Retinal pigment epithelial cell (primary cell): ENCODE measurements at regions not wholly inside any gene's neighbourhood (a gene's known extent, or its start where the extent isn't known, plus 50 kb on each side); places are given as distances from the start of the nearest gene placed in this dataset.

Experiments used
- DNase-seq: peaks from one replicate; pipeline ENCODE4 v3.0.0-alpha.2; 2010; ENCODE audit warnings: low read depth
- H3K4me3 ChIP-seq: 2 replicates; pipeline ENCODE4 v1.5.1; 2011; ENCODE audit warnings: mild to moderate bottlenecking, low read length, control low read depth, moderate library complexity
- CTCF ChIP-seq: conservative IDR thresholded peaks from 2 replicates; pipeline ENCODE4 v1.5.1; 2011; ENCODE audit warnings: low read depth, low read length, control low read depth, inconsistent platforms

- TF ChIP-seq CTCF: no peak
These were observed 91.4 kb downstream of the TRIB2 start for GRCh38 chr2:12807907-12808810.

GRCh38 chr2:12809526-12809925 lies 92.8 kb downstream of the TRIB2 start:
- no peak for TF ChIP-seq CTCF
- DNase-seq: no peak
- H3K4me3 ChIP-seq: no peak overlapping the region

More at GRCh38 chr2:12807907-12808810, 91.4 kb downstream of the TRIB2 start:
- no peak for DNase-seq
- H3K4me3 ChIP-seq: no peak overlapping the region

DNA sequence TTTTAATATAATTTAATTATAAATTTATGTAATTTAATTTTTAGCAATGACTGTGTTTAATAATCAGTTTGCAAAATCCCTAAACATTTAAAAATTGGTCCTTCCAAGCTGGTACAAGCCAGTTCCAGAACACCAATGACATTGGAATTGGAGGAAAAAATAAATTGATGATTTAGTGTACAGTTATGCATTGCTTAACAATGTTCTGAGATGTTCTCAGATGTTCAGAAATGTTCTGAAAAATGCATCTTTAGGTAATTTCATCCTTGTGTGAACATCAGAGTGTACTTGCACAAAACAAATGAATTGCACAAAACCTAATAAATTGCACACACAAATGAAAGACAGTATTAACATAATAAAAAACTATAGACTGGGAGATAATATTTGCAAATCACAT lies 95.2 kb downstream of the TRIB2 start:
- H3K4me3 ChIP-seq: no peak overlapping the region
- no peak for DNase-seq
- no peak for TF ChIP-seq CTCF

DNA sequence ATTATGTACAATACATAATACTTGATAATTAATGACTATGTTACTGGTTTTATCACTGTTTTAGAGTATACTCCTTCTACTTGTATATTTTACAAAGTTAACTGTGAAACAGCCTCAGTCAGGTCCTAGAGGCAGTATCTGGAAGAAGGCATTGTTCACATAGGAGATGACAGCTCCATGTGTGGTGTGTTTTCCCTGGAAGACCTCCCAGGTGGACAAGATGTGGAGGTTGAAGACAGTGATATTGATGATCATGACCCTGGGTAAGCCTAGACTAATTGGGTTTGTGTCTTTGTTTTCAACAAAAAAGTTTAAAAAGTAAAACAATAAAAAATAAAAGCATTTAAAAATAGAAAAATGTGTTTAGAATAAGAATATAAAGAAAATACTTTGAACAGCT lies 96.4 kb downstream of the TRIB2 start:
- no peak overlapping the region for H3K4me3 ChIP-seq
- DNase-seq: no peak
- TF ChIP-seq CTCF: no peak

DNA sequence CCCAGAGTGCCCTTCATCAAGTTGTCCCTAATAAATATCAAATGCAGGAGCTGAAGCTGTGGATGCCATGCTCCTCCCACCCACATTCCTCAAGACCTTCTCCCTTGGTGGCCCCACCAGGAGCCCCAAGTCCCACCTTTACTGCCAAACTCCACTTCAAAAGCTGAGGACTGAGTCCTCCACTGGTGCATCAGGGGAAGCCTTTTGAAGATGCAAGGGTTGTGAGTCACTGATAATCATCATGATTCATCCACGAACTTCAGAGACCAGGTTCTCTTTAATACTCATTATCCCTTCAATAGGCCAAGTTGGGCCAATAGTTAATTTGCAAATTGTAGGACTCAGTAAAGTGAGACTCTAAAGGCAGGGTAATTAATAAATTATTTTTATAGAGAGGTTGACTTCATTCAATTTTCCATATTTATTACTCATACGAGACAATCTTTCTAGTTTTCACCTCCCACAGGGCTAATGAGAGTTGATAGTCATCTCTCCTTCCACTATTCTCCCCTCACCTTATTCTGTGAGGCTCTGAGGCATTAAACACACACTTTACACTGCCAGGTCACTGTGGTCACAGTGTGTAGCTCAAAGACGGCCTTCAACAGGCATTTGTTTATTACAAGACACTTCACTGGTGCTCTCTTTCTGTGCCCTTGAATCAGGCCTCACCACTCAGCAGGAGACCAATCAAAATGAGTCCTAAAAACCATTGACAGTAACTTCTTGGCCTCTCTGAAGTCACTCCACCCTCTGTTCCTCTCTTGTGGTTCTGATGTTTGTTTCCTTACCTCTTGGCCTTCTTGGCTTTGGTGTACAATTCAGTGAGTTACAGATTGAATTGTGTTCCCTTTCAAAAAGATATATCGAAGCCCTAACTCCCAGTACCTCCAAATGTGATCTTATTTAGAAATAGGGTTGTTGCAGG lies 99.9 kb downstream of the TRIB2 start:
- no peak overlapping the region for H3K4me3 ChIP-seq
- no peak for DNase-seq
- no peak for TF ChIP-seq CTCF

DNA sequence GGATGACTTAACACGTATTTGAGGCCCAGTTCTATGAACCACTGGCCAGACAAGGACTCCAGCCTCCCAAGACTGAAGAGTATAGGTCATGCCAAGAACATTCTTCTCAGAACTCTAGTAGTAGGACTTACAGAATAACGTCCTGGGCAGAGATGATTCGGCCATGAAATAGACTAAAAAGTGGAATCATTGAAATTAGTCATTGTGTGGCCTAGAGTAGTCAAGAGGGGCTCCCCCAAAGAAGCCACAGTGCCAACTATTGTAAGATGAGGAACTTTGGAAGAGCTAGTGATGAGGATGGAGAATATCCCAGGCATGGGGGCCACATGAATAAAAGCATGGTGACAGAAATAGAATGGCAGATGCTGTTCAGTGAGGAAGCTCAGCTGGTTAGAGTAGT lies 101.1 kb downstream of the TRIB2 start:
- no peak for DNase-seq
- no peak overlapping the region for H3K4me3 ChIP-seq
- TF ChIP-seq CTCF: no peak
